SK-N-DZ (cell line): ENCODE measurements at regions not wholly inside any gene's neighbourhood (a gene's known extent, or its start where the extent isn't known, plus 50 kb on each side); places are given as distances from the start of the nearest gene placed in this dataset.

Source experiments
- DNase-seq: peaks from one replicate; pipeline ENCODE4 v3.0.0-alpha.2; 2015; ENCODE audit warnings: low spot score

DNA sequence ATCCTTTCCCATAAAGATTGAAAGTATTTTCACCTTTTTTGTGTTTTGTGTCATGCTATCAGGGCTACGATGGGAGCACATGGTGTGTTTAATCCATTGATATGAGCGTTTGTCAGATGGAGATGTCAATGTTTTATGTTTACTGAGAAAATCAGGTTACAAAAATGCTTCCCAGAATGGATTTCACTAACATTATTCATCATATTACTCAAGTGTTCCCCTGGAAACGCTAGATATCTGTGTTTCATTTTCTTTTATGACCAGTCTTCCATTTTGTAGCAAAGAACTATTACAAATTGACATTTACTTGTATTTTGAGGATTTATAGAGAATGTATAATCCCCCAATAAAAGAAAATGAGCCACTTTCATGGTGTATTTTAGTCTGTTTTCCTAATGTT lies 293.5 kb upstream of the AKR1E2 start:
- no peak for DNase-seq

DNA sequence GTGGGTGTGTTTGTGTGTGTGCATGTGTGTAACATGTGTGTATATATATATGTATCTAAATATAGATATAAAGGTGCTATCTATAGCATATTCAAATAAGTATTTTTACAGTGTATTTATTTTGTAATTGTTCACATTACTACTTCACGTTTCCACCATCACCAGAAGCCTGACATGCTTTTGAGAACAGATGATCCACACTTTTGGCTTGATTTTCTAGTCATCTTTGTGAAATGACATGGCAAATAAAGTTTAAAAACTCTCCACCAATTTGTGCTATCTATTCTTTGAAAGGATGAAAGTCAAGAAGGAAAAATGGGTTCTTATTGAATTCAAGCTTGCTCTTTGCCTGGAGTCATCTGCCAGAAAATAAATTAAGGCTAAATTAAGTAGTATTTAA lies 294.0 kb upstream of the AKR1E2 start:
- no peak for DNase-seq

DNA sequence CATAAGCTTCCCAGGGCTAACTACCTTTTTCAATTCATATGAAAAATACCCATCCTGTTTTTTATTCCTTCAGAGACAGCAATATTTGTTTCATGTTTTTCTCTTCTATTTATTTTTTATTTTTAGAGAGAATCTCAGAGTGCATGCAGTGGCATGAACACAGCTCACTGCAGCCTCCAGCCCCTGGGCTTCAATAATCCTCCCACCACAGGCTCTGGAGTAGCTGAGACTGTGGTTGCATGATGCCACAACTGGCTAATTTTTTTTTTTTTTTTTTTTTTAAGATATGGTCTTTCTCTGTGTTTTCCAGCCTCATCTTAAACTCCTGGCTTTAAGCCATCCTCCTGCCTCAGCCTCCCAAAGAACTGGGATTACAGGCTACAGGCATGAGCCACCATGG lies 296.7 kb upstream of the AKR1E2 start:
- DNase-seq: no peak

DNA sequence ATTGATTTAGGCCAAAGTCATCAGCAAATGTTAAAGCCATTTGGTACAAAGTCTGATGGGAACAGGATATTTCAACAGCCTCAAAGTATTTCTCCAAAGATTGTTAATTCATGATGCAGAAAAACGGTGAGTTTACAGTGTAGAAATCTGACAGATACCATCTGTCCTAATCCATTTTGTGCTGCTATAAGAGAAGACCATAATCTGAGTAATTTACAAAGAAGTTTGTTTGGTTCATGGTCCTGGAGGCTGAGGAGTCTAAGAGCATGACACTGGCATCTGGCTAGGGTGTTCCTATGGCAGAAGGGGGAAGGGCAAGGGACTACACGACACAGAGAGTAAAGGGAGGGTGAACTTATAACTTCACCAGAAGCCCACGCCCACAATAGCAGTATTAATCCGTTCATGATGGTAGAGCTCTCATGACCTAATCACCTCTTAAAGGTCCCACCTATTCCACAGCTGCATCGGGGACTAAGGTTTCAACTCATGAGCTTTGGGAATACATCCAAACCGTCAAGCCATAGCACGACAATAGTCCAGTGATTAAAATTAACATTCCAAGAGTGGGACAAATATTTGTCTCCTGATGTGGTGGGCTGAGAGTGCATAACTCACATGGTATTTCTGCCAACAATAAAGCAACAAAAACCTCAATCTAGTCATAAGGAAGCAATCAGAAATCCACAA lies 298.6 kb upstream of the AKR1E2 start:
- DNase-seq: no peak

- DNase-seq: no peak
Measured at GRCh38 chr10:4526311-4526731, 299.7 kb upstream of the AKR1E2 start.

DNA sequence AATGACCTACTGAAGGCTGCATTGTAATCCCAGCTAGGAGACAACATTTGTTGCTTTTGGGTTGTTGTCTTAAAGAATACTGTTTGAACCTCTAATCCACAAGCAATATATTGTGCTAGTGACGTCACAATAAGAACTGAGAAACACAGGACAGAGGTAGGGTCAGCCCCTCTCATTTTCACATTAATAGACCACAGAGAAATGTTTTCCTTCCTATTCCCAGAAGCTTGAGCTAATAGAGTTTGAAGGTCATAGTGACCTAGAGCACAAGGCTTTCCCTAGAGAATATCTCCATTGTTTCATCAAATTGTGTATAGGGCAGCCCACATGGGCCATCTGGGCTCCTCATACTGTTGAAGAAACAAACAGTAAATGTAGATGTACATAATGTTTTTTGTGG lies 300.9 kb upstream of the AKR1E2 start:
- DNase-seq: no peak

DNA sequence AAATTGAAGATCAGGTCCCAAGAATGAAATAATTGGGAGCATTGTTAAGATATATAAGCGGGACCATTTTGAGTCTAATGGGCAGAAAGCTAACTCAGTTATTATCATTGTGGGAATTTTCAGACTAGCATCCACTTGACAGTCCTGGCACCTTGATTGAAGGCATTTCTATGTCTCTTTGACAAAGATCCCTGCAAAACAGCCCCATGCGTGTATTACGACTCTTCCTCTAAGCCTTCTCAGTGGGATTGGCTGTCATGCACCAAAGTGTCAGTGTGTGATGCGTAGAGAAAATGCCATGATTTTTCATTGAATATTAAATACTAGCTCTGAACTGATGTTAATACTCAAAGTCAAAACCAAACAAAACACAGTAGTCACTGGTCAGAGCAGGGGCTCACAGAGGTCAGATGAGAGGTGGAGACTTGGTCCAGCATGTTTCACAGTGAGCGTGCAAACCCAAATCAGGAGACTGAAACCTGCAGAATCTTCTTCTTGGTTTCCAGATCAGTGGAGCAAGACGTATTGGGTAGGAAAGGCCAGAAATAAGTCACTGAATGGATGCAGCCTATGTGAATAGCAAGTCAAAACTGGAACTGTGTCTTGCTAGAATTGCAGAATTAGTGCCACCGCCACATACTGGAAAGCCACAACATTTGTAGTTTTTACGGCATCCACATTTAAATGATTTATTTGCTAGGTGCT lies 303.6 kb upstream of the AKR1E2 start:
- DNase-seq: no peak

DNA sequence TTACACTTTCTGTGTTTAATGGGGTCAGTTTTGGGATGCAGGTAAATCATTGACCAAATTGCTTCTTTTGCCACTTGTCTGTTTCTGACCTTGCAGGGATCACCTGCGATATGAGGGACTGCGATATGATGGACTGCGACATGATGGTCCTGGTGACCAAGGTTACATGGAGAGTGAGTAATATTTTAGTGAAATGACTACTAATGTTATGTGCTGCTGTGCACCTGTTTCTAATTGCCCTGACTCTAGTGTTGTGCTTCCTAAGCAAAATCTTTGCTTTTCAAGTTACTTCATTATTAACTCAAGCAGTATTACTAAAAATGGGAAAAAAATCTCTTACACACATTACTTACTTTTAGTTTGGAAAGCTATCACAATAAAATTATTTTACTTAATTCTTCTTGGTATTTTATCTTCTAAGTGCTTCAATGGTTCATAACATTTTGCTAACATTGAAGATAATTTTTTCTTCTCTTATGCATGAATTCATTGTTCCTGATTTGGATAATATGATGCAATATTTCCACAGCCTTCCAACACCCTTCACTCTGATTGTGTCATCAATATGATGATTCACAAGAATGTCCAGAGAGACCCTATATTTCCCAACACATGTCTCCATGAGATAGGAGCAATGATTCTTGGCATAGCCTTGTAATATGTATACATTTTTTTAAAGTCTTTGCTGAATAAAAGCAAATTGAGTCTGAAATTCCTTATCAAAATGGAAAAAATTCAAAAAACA lies 306.2 kb upstream of the AKR1E2 start:
- no peak for DNase-seq

- no peak for DNase-seq
Measured at GRCh38 chr10:4517746-4518145, 308.3 kb upstream of the AKR1E2 start.

- DNase-seq: no peak
Measured at GRCh38 chr10:4515721-4516120, 310.3 kb upstream of the AKR1E2 start.

DNA sequence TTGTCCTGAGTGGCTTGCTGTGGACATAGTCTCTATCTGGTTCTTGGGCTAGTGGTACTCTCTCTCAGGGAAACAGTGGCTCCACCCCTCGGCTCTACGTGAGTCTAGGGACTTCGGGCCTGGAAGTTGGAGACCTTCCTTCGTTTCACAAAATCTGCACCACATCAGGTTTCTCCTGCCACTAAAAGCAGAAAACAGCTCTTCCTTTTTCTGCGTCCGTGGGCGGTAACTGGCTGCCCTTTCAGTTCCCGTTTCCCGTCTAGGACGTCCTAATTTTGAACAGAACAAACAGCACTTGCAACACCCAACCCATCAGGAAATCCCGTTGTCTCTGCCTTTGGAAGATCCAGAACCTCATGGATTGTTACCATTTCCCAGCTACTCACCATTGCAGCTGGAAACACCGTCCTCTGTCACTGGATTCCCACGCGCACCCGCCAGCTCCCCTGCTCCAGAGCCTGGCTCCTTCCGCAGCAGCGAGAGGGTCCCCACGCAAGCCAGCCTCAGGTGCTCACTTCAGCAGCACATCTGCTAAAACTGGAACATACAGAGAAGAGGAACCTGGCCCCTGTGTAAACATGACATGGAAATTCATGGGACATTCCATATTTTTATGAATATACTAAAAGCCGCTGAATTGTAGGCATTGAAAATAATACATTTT lies 311.4 kb upstream of the AKR1E2 start:
- DNase-seq: no peak

DNA sequence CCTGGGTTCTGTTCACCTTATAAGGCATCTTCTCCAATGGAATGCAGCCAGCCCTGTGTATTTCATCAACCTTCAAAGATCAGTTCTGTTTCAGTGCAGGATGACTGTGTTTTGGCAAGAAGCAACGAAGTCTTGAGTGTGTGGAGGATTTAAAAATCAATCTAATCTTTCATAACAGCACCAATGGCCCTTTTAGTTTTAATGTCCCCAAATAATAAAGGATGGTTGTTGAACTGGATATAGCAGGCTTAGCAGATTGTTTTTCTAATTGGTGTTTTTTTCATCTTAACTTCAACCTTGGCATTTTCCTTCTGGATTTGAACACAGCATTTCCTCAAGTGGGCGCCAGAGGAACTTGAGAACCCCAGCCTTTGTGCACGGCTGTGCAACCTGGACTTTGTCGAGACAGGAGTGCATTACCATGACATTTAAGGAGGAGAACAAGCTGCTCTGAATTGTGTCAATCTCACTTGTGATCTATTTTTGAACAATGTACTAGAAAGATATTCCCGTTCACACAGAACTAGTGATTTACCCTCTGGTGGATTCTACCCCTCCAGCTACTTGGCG lies 313.3 kb upstream of the AKR1E2 start:
- no peak for DNase-seq

DNA sequence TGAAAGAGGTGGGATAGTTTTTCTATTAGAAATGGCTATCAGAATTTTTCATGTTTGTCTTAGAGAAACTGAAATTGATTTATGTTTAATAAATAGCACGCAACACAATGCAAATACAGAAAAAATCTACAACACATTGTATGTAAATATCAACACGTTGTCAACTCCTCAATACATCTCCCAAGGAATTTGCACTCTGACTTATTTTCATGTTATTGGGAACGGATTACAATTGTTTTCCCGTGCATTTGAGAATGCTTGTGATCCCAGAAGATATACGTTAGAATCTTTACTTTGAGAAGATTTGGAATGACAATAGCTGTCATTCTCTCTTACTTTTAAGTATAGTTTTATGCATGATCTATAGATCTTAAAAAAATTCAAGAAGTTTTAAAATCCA lies 313.8 kb upstream of the AKR1E2 start:
- no peak for DNase-seq

GRCh38 chr10:4511509-4511908 lies 314.5 kb upstream of the AKR1E2 start:
- DNase-seq: no peak

DNA sequence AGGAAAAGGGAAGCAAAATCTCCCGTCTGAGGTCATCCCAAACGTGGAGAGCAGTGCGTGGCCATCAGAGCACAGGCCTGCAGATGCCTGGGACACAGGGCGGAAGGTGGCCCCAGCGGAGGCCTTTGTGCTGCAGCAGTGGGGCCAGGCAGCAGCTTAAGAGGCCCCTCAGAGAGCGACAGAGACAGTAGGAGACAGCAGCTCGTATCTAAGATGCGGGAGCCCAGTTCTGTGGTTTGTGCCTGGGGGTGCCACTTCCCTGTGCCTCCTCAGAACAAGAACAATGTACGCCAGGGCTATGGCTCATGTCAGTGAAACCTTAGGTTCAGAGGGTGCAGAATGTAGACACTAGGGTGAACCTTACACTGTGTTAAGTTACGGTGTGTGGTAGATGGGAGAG lies 316.6 kb upstream of the AKR1E2 start:
- no peak for DNase-seq

DNA sequence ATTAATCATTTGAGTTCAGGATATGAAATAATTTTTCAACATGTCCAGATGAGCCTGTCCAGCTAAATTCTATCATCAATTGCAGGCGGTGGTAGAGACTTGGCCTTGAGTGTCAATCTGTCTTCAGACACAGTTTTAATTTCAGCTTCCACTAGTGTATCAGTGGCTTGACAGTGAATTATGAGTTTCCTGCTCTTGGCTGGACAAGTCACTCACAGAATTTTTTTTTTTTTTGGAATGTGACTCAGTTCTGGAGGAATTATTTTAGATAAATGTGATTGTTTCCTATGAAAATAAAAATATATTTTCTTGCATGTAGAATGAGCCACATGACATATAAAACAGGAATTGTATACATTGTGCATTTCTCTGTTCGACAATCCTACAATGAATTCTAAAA lies 319.9 kb upstream of the AKR1E2 start:
- no peak for DNase-seq

DNA sequence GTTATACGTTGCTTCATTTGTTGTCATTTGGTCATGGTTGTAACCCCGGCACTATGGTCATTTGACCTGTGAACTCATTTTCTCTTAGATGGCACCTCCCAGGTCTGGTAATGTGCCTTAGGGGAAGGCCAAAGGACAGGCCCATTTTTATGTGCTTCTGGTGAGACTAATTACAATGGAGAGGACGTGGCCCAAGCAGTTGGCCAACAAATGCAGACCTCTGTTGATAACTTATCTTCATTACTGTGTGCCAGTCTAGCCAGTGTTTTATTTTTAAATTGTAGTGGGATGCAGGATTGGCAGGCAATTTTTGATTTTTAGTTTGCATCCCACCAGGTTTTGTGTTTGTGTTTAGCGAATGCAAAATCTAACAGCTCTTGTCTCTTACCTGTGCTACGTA lies 321.5 kb upstream of the AKR1E2 start:
- DNase-seq: no peak

- DNase-seq: no peak
Measured at GRCh38 chr10:4503076-4503475, 322.9 kb upstream of the AKR1E2 start.

DNA sequence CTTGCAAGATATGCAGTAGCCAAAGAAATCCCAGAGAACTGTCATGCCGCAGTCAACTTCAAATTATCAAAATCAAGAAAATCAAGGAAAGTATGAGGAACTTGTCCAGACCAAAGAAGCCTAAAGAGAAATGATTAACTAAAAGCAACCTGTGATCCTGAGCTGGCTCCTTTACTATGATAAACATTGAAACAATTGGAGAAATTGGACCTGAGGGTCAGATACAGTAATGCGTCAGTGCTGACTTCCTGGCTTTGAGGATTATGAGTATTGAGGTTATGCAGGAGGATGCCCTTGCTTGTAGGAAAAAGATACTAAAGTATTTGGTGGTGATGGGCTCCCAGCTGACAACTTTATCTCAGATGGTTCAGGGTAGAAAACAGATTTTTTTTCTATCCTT lies 324.7 kb upstream of the AKR1E2 start:
- no peak for DNase-seq

GRCh38 chr10:4498711-4499251 lies 327.2 kb upstream of the AKR1E2 start:
- no peak for DNase-seq

DNA sequence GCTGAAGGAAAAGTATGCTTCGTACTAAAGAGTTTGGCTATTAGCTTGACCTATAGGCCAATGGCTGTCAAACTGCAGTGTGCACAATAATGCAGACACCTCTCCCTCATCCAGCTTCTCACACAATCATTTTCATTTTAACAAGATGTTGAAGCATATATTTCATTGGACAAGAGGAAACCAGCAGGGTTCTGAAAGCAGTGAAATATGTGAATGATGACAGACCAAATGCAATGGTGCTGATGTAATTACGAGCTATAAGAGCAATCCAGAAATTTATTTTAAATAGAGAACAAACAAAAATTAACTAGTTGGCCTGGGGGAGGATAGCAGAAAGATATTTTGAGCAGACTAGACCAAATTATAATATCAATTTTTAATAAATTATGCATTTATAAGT lies 331.5 kb upstream of the AKR1E2 start:
- no peak for DNase-seq

DNA sequence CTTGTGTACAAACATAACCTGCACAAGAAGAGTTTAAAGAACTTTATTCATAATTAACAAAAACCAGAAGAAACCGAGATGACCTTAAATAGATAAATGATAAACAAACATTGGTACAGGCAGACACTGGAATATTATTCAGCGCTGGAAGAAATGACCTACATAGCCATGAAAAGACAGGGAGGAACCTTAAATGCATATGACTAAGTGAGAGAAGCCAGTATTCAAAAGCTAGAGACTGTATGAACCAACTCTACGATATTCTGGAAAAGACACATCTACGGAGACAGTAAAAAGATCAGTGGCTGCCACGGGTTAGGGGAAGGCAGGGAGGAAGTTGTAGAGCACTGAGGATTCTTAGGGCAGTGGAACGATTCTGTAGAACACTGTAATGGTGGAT lies 333.8 kb upstream of the AKR1E2 start:
- DNase-seq: no peak
